ENCODE measurements at regions not wholly inside any gene's neighbourhood (a gene's known extent, or its start where the extent isn't known, plus 50 kb on each side); places are given as distances from the start of the nearest gene placed in this dataset.
"Not testable (repeated sequence)": the region's sequence is repeated elsewhere in the genome, so short reads cannot be mapped to it uniquely, and the experiment has no call there.

- WGBS (ENCODE audit: low lambda C conversion rate, missing lambda C conversion rate): 92% methylated on average over 3 of the region's 3 CpGs
- Histone ChIP-seq H3K4me3 (no peak overlapping the region), H3K27ac (no peak overlapping the region), H3K36me3 (replicated peaks; ENCODE audit: insufficient read depth, low read depth) (no peaks in the 10 kb centered on the region), H3K9me2 (replicated peaks; ENCODE audit: insufficient read depth) (no peaks in the 10 kb centered on the region), H3K4me1 (ENCODE audit: insufficient read depth) (no peaks in the 10 kb centered on the region), H3K9me3 (ENCODE audit: low read depth) (no peaks in the 10 kb centered on the region), H3K27me3 (no peaks in the 10 kb centered on the region), H3K4me2 (no peak overlapping the region), H3K79me2 (no peaks in the 10 kb centered on the region), H4K20me1 (ENCODE audit: insufficient read depth, poor library complexity, severe bottlenecking) (no peaks in the 10 kb centered on the region), H2AFZ (no peak overlapping the region)
- no peak for DNase-seq (ENCODE audit: low spot score)
- TF ChIP-seq EZH2phosphoT487 (IDR thresholded peaks at IDR 0.05; ENCODE audit: low read depth, severe bottlenecking, unreplicated experiment) (no peak), EZH2 (IDR thresholded peaks at IDR 0.05; ENCODE audit: borderline replicate concordance) (no peak), CTCF (IDR thresholded peaks at IDR 0.05; ENCODE audit: poor library complexity) (no peak)
Measured at GRCh38 chr1:101116006-101116405, 90.4 kb upstream of the DPH5 start.

- Histone ChIP-seq H3K79me2 (no peaks in the 10 kb centered on the region), H2AFZ (no peak overlapping the region), H3K27ac (no peak overlapping the region), H3K4me2 (no peak overlapping the region), H3K9me3 (ENCODE audit: low read depth) (no peaks in the 10 kb centered on the region), H4K20me1 (ENCODE audit: insufficient read depth, poor library complexity, severe bottlenecking) (no peaks in the 10 kb centered on the region), H3K36me3 (replicated peaks; ENCODE audit: insufficient read depth, low read depth) (no peaks in the 10 kb centered on the region), H3K9me2 (replicated peaks; ENCODE audit: insufficient read depth) (no peaks in the 10 kb centered on the region), H3K4me3 (no peak overlapping the region), H3K4me1 (ENCODE audit: insufficient read depth) (no peaks in the 10 kb centered on the region), H3K27me3 (no peaks in the 10 kb centered on the region)
- 96% methylated on average over 1 of the region's 1 CpG for WGBS (ENCODE audit: low lambda C conversion rate, missing lambda C conversion rate)
- DNase-seq (ENCODE audit: low spot score): no peak
- TF ChIP-seq EZH2 (IDR thresholded peaks at IDR 0.05; ENCODE audit: borderline replicate concordance): no peak
- TF ChIP-seq CTCF (IDR thresholded peaks at IDR 0.05; ENCODE audit: poor library complexity): no peak
- TF ChIP-seq EZH2phosphoT487 (IDR thresholded peaks at IDR 0.05; ENCODE audit: low read depth, severe bottlenecking, unreplicated experiment): no peak
Measured at GRCh38 chr1:101115112-101115511, 89.5 kb upstream of the DPH5 start.

GRCh38 chr1:101114128-101114527, 88.5 kb upstream of the DPH5 start:
- H2AFZ ChIP-seq; H3K4me3 ChIP-seq; H3K27ac ChIP-seq; H3K9me3 ChIP-seq (ENCODE audit: low read depth); H3K36me3 ChIP-seq (replicated peaks; ENCODE audit: insufficient read depth, low read depth); H3K4me2 ChIP-seq; H4K20me1 ChIP-seq (ENCODE audit: insufficient read depth, poor library complexity, severe bottlenecking); H3K9me2 ChIP-seq (replicated peaks; ENCODE audit: insufficient read depth); H3K27me3 ChIP-seq; H3K4me1 ChIP-seq (ENCODE audit: insufficient read depth); H3K79me2 ChIP-seq; DNase-seq (ENCODE audit: low spot score): not testable (repeated sequence)
- 100% methylated on average over 2 of the region's 2 CpGs for WGBS (ENCODE audit: low lambda C conversion rate, missing lambda C conversion rate)

- no peak overlapping the region for H3K4me3 ChIP-seq
- H3K9me2 ChIP-seq (replicated peaks; ENCODE audit: insufficient read depth): no peaks in the 10 kb centered on the region
- no peak overlapping the region for H3K4me2 ChIP-seq
- H3K27me3 ChIP-seq: no peaks in the 10 kb centered on the region
- H3K36me3 ChIP-seq (replicated peaks; ENCODE audit: insufficient read depth, low read depth): no peaks in the 10 kb centered on the region
- H2AFZ ChIP-seq: no peak overlapping the region
- 90% methylated on average over 6 of the region's 6 CpGs for WGBS (ENCODE audit: low lambda C conversion rate, missing lambda C conversion rate)
- no peaks in the 10 kb centered on the region for H3K79me2 ChIP-seq
- no peak overlapping the region for H3K27ac ChIP-seq
- TF ChIP-seq CTCF (IDR thresholded peaks at IDR 0.05; ENCODE audit: poor library complexity) (no peak), EZH2phosphoT487 (IDR thresholded peaks at IDR 0.05; ENCODE audit: low read depth, severe bottlenecking, unreplicated experiment) (no peak)
- no peaks in the 10 kb centered on the region for H3K9me3 ChIP-seq (ENCODE audit: low read depth)
- H4K20me1 ChIP-seq (ENCODE audit: insufficient read depth, poor library complexity, severe bottlenecking): no peaks in the 10 kb centered on the region
- DNase-seq (ENCODE audit: low spot score): no peak
- H3K4me1 ChIP-seq (ENCODE audit: insufficient read depth): no peaks in the 10 kb centered on the region
Measured at GRCh38 chr1:101112051-101112780, 86.6 kb upstream of the DPH5 start.
